AG09319 (cell line): ENCODE measurements at regions not wholly inside any gene's neighbourhood (a gene's known extent, or its start where the extent isn't known, plus 50 kb on each side); places are given as distances from the start of the nearest gene placed in this dataset.
"Not testable (repeated sequence)": the region's sequence is repeated elsewhere in the genome, so short reads cannot be mapped to it uniquely, and the experiment has no call there.

Experiments used
- DNase-seq: peaks from one replicate; pipeline ENCODE4 v3.0.0-alpha.2; 2010; ENCODE audit warnings: low read depth; ENCODE audit errors: extremely low read depth
- TF ChIP-seq, protein P1 (sequence below): IDR thresholded peaks from 2 replicates; pipeline ENCODE4 v1.5.1; 2011; ENCODE audit warnings: low read depth, mild to moderate bottlenecking, inconsistent platforms, low read length, moderate library complexity

DNA sequence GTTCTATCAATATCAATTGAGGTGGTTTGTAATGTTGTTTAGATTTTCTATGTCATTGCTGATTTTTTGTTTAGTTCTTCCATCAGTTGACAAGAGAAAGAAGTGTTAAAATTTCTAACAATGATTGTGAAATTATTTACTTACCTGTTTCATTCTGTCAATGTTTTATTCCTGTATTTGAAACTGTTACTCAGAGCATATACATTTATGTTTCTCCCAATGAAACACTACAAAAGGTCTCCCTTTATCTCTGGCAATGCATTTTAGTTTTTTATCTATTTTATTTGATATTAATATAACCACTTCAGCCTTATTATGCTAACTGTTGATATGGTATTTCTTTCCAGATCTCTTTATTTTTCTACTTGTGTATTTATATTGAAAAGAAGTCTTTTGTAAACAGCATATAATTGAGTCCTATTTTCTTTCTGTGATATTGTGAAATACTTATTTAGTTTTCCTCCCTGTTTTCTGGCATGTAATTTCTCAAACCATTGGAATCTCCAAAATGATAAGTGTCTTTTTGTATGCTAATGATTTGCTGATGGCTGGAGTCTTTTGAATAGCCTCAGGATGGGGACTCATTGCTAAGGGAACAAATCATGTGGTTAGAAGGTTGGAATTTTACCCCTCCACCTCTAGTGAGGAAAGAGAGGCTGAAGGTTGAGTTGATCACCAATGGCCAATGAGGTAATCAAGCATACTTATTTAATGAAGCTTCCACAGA lies 122.0 kb downstream of the ADSS2 start:
- DNase-seq: no peak
- TF ChIP-seq, protein P1, sequence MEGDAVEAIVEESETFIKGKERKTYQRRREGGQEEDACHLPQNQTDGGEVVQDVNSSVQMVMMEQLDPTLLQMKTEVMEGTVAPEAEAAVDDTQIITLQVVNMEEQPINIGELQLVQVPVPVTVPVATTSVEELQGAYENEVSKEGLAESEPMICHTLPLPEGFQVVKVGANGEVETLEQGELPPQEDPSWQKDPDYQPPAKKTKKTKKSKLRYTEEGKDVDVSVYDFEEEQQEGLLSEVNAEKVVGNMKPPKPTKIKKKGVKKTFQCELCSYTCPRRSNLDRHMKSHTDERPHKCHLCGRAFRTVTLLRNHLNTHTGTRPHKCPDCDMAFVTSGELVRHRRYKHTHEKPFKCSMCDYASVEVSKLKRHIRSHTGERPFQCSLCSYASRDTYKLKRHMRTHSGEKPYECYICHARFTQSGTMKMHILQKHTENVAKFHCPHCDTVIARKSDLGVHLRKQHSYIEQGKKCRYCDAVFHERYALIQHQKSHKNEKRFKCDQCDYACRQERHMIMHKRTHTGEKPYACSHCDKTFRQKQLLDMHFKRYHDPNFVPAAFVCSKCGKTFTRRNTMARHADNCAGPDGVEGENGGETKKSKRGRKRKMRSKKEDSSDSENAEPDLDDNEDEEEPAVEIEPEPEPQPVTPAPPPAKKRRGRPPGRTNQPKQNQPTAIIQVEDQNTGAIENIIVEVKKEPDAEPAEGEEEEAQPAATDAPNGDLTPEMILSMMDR: no peak

DNA sequence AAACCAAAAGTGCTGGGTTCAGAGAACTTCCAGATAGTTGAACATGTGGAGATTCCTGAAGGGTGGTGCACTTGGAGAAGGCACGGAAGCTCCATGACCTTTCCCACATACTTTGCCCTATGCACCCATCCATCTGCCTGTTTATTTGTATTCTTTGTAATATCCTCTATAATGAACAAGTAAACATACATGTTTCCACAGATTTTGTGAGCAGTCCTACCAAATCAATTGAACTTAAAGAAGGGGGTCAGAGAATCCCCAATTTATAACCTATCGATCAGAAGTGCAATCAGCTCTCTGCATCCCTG lies 121.4 kb downstream of the ADSS2 start:
- TF ChIP-seq, protein P1: no peak
- no peak for DNase-seq

GRCh38 chr1:244332761-244333160 lies 118.9 kb downstream of the ADSS2 start:
- DNase-seq: not testable (repeated sequence)

- not testable (repeated sequence) for DNase-seq
Observed at GRCh38 chr1:244334315-244334714, 117.4 kb downstream of the ADSS2 start.

GRCh38 chr1:244334842-244335241 lies 116.9 kb downstream of the ADSS2 start:
- not testable (repeated sequence) for DNase-seq

DNA sequence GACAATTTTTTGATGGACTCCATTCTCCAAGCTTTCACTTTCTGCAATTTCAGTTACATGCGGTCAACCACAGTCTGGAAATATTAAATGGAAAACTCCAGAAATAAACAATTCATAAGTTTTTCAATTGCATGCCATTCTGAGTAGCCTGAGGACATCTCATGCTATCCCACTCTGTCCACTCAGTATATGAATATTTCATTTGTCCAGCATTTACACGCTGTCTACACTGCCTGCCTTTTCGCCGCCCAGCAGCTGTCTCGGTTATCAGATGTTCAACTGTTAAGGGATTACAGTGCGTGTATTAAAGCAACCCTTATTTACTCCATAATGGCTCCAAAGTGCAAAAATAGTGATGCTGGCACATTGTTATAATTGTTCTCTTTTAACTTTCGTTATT lies 116.3 kb downstream of the ADSS2 start:
- DNase-seq: no peak
- TF ChIP-seq, protein P1: no peak

- TF ChIP-seq, protein P1: no peak
- DNase-seq: no peak
Observed at GRCh38 chr1:244336232-244336899, 115.3 kb downstream of the ADSS2 start.

- TF ChIP-seq, protein P1: no peak
- DNase-seq: no peak
Observed at GRCh38 chr1:244337839-244338238, 113.9 kb downstream of the ADSS2 start.

DNA sequence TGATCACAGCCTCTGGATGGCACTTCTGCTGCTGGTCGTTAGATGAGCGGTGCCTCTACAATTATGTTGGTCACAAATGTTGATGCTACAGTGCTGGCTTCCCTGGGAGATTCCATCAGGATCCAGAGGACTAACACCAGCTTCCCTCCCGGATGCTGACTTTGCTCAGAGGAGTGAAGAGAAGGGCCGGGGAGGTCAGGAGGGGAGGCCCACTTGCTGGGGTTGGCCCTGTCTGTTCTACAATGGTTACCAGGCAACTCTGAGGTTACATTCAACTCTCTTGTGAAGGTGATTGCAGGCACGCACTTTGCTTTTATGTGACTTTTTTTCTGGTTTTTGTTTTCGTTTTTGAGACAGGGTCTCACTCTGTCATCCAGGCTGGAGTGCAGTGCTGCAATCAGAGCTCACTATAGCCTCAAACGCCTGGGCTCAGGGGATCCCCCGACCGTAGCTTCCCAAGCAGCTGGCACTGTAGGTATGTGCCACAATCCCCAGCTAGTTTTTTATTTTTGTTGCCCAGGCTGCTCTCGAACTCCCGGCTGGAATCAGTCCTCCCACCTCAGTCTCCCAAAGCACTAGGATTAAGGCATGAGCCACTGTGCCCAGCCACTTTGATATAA lies 112.5 kb downstream of the ADSS2 start:
- DNase-seq: no peak
- TF ChIP-seq, protein P1: no peak
